ENCODE measurements at regions not wholly inside any gene's neighbourhood (a gene's known extent, or its start where the extent isn't known, plus 50 kb on each side); places are given as distances from the start of the nearest gene placed in this dataset.

DNA sequence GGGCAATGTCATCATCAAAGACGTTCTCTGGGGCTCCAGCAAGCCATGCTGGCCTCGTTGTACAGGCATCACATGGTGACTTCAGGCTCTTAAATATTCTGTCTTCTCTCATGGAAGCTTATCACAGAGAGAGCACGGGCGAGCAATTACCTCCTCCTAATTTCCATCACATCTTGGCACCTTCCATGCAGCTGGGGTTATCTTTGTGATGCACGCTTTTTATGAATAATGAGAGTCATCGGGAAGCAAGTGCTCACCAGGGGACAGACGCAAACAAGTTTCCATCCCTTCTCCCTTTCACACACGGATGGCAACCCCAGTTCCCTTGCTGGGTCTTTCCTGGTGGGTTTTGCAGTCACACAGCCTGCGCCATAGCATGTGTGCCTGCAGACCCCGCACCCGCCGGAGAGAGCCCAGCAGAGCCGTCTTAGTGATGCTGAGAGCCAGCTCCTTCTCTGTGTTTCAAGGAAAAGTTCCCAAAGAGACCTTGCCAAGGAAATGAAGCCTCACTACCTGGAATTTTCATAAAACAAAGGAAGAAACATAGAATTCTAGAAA, 116.3 kb upstream of the AFDN start:
- no peak for DNase-seq

DNA sequence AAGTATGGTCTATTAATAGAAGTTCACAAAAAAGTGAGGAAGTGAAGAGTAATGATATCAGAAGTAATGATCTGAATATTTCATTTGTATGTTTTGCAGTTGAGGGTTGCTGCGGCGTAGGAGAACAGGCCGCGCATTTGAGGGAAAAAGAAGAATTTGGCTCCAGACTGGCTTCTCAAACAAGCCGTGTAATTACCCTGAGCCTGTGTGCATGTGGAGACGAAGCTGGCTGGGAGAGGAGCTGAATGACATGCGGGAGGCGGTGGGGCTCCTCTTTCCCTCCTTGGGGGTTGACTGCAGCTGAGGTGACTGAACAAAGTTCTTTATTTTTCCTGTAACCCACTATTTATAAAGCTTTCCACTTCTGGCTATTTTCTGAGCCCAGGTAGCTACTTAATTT, 115.5 kb upstream of the AFDN start:
- no peak for DNase-seq

- no peak for DNase-seq
These were observed 114.7 kb upstream of the AFDN start for GRCh38 chr6:167711768-167712730.

DNA sequence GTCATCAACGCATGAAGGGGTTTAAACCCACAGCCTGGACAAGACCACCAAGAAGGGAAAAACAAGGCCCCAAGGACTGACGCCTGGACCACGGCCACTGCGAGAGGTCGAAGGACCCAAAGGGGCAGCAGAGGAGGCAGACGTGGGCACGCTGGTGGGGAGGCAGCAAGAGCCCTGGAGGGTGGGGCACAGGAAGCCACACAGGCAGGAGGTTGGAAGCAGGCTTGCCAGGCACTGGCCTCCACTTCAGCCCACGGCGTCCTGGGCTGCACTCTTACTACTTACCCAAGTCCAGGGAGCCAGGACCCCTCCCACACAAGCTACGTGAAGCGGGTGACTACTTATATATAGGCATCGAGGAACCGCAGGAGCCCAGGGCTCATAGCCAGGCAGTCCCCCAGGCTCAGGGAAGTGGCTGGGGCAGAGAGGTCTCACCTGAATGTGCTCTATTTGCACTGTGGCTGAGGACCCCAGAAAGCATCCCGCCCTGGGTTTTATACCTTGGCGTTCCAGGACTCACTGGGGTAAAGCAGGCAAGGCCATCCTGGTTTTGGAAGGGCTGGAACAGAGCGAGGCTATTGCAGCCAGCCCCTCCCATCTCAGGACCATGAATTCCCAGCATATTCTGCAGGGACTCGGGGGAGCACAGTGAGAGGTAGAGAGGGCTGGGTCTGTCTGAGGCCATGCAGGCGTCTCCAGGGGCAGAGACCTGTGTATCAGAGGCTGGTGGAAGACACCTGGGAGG, 113.8 kb upstream of the AFDN start:
- DNase-seq, result no peak

DNA sequence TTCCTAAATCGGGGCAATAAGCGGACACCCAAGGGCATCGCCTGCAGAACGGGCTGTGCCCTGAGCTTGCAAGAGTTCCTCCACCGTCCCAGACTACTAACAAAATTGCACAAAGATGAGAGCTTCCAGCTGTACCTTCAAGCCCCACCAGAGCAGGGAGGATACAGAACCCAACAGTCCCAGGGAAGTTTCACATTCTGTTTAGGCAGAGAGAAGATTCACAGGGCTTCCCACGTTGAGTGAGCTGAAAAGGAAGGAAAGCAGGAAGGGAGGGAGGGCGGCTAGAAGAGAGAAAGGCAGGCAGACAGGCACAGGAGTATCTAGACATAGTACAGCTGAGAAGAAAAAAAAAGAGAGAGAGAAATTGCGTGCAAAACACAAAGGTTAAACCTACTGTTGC, 112.6 kb upstream of the AFDN start:
- no peak for DNase-seq

DNA sequence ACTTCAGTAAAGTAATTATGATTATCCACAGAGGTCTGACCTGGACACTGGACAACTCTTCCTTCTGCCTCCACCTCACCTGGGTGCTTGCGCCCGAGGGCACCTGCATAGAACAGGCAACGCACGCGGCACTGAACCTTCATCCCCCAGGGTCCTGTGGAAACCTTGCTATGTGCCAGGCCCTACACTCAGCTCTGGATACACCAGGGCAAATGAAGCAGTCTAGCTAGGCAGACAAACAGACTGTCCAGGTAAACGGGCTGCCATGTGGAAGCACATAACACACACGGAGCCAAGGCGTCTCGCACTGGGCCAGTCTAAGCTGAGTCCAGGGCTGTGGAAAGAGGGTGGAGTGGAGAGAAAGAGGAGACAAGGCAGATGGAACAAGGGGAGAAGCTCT, 109.3 kb upstream of the AFDN start:
- DNase-seq, result no peak

- DNase-seq, result no peak
These were observed 108.8 kb upstream of the AFDN start for GRCh38 chr6:167717867-167718266.

- no peak for DNase-seq
These were observed 106.8 kb upstream of the AFDN start for GRCh38 chr6:167719920-167720319.

DNA sequence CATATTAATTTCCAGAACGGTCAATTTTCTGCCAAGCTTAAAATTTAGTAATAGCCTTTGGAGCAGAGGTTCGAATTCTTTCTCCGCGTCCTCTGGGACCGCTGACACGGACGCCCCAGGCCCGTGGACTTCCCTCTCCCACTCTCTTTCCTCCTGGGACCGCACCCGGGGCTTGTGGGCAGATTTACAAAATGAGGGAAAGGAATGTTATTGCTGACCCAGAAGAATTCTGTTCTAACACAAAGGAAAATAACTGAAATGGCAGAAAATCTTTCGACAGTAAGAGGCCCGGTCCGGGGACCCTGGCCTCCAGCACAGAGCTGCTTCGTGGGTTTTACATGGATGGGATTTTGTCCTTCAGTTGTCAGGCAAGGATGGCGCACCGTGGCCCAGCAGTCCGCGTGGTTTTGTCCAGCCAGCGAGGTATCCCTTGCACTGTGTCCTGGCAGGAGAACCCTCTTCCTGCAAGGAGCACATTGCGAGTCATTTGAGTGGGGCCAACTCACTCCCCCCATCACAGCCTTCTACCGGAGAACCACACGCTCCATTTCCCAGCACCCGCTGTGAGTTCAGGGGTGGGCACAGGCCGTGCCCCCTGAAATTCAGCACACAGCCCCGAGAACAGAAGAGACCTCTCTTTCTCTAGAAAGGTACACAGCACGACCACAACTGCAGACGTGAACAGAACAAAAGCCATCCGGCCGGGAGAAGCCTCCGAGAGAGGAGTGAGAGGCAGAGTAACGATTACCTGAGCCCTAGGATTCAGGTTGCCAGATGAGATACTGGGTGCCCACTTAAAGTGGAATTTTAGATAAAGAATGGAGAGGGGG, 106.0 kb upstream of the AFDN start:
- no peak for DNase-seq

- DNase-seq, result no peak
These were observed 105.4 kb upstream of the AFDN start for GRCh38 chr6:167721291-167721690.

DNA sequence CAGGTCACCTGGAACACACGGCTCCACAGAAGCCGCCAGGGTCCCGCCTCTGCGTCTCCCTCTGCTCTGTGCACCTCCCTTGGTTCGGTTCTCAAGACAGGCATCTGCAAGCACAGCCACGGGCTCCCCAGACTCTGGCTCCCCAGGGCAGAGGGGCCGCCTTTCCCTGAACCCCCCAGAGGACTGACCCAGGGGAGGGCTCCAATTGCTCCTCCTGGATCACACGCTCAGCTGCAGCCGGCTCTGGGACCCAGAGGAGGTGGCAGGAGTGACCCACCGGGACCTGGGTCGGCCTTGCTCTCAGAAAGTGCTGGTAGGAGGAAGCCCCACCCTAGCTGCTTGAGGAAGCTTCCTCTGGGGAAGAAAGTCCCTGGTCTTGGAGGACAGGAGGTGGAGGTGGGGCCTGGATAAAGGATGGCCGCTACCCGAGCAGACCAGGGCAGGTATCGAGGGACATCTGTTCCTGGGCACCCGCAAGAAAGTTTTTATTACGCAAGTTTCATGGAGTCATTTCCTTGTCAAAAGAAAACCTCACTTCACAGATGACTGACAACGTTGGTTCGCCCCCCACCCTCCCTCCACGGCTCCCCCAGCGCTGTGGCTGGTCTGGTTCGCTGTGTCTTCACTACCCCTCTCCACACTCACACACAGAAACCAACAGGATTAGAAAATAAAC, 103.9 kb upstream of the AFDN start:
- DNase-seq, result no peak

- DNase-seq, result no peak
These were observed 100.6 kb upstream of the AFDN start for GRCh38 chr6:167726043-167726621.

- no peak for DNase-seq
These were observed 96.3 kb upstream of the AFDN start for GRCh38 chr6:167730441-167730840.

DNA sequence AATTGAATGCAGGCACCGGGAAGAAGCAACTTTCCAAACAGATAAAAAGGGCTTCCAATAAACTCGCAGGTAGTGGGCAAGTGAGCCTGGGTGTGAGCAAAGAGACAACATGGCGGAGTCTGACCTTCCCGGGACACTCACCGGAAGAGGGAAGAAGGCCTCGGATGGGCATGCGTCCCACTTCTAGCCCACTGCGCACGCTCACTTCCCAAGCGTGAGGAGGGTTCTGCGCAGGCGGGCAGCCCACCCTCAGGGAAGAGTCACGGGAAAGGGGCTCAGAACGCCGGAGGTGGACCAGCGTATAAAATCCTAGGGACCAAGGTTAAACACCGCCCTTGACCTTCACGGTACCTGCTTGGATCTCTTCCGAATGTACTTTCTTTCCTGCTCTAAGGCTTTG, 95.5 kb upstream of the AFDN start:
- DNase-seq, result no peak

- no peak for DNase-seq
These were observed 94.8 kb upstream of the AFDN start for GRCh38 chr6:167731731-167732422.

DNA sequence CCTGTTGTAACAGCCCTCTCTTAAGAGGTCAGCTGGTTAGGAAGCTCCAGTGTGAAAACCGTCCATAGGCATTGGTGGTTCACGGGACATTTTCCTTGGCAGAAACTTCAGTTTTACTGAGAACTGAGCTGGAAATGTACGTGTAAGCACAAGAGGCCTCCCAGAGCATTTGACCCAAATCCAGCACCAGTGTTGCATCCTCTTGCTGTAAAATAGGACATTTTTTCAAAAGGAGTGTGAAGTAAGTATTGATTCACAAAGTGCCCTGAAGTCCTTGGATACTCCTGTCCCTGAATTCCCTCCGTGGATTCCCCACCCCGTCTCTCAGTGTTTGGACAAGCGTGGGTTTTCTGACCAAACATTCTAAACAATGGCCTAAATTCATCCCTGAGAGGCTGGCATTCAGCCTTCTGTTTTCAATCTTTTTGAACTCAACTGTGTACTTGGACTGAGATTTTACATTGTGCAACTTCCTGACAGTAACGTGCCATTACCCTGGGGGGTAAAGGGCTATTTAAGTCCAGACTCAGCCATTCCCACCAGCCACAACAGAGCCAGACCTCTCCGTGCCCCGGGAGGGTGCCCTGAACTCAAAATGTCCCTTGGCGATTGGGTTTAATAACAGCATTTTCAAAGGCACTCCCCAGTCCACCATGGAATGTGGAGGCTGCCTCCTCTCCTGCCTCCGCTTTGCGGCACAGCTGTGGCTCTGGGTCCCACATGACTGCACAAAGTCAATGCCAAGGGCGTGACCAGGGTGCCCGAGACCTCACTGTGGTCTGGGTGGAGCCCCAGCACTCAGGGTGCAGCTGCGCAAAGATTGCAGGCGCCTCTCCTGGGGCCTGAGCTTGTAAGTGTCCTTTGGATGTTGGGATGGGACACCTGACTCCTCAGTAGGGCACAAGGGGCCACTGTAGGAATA, 92.7 kb upstream of the AFDN start:
- DNase-seq, result no peak

DNA sequence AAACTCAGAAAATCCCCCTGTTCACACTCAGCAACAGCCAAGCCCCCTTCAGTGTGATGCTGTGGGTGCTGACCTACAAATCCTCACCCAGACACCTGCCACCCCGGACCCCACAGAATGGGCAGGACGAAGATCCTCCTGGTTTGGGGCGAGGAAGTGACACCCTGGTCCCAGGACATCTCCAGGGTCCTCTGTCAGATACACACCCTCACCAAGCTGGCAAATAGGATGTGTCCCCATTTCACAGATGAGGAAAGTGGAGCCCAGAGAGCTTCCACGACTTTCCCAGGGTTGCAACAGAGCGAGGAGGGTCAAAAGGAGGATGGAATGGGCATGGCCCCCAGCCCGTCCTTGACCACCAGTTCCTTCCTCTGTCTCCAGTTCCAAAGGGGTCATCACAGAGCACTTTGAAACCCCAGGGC, 92.0 kb upstream of the AFDN start:
- no peak for DNase-seq

- no peak for DNase-seq
These were observed 91.4 kb upstream of the AFDN start for GRCh38 chr6:167735084-167735950.

DNA sequence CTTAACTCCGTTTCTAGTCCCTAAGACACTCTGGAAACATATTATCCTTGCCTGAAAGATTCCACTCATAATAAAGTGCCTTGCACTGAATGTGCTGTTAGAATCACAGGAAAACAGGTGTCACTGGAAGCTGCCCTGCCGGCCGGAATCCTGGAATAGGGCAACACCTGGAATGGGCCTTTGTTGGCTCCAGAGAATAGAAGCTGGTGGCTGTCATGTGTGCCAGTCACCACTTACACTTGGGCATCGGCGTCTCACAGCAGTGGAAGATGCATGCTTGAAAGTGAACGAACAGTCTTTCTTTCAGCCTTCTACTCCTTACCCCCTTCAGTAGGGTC, 90.8 kb upstream of the AFDN start:
- no peak for DNase-seq
